ENCODE measurements at regions not wholly inside any gene's neighbourhood (a gene's known extent, or its start where the extent isn't known, plus 50 kb on each side); places are given as distances from the start of the nearest gene placed in this dataset.

GRCh38 chr3:178483704-178484103, 52.5 kb upstream of the KCNMB2 start:
- TF ChIP-seq, protein P1, sequence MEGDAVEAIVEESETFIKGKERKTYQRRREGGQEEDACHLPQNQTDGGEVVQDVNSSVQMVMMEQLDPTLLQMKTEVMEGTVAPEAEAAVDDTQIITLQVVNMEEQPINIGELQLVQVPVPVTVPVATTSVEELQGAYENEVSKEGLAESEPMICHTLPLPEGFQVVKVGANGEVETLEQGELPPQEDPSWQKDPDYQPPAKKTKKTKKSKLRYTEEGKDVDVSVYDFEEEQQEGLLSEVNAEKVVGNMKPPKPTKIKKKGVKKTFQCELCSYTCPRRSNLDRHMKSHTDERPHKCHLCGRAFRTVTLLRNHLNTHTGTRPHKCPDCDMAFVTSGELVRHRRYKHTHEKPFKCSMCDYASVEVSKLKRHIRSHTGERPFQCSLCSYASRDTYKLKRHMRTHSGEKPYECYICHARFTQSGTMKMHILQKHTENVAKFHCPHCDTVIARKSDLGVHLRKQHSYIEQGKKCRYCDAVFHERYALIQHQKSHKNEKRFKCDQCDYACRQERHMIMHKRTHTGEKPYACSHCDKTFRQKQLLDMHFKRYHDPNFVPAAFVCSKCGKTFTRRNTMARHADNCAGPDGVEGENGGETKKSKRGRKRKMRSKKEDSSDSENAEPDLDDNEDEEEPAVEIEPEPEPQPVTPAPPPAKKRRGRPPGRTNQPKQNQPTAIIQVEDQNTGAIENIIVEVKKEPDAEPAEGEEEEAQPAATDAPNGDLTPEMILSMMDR (IDR thresholded peaks at IDR 0.05): no peak
- no peak for TF ChIP-seq NR2C2 (CRISPR knock-in tag; IDR thresholded peaks at IDR 0.05)
- TF ChIP-seq SP1 (CRISPR knock-in tag; conservative IDR thresholded peaks at IDR 0.05): no peak
